ENCODE measurements at regions not wholly inside any gene's neighbourhood (a gene's known extent, or its start where the extent isn't known, plus 50 kb on each side); places are given as distances from the start of the nearest gene placed in this dataset.

DNA sequence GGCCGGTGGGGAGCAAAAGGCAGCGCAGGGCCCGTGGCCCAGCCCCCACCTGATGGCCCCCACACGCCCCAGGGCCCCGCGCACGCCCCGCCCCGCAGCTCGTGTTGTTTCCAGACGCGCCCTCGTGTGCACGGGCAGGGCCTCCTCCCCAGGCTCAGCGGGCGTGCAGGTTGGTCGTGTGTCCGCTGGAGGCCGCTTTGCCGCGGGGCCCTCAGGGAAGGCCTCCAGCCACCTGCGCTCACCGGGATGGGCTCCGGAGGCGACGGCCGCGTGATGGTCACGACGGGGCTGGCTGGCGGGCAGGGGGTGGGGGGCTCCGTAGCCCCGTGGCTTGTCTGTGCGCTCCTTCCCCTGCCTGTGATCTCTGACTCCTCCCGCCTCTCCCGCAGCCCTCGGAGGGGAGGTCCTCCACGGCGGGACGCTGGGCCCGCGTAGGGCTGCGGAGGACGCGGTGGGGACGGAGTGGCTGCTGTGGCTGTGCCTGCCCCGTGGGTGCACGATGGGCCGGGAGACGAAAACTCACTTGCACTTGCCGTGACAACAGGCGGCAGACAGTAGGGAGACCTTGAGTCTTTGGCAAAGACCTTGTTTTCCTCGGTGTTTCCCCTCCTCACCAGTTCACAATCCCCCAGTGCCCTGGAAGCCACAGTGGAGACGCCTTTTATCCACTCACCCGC is 67.1 kb downstream of the RTP5 start:
- Histone ChIP-seq H3K36me3 (ENCODE audit: low read length) (no peaks in the 10 kb centered on the region), H3K9ac (ENCODE audit: low read length) (no peak overlapping the region), H3K4me2 (ENCODE audit: low read depth, low read length, poor library complexity, severe bottlenecking) (no peak overlapping the region), H3K4me3 (ENCODE audit: insufficient read depth, low read length, poor library complexity, severe bottlenecking) (no peak overlapping the region), H3K9me3 (ENCODE audit: insufficient read depth, low read length) (no peaks in the 10 kb centered on the region), H3K9me2 (replicated peaks; ENCODE audit: insufficient read depth, low read length) (no peaks in the 10 kb centered on the region), H4K20me1 (ENCODE audit: low read depth, low read length) (no peaks in the 10 kb centered on the region), H3K79me2 (ENCODE audit: insufficient read depth, low read length) (no peaks in the 10 kb centered on the region), H3K27me3 (ENCODE audit: low read length) (no peaks in the 10 kb centered on the region), H3F3A (ENCODE audit: insufficient read depth) (no peaks in the 10 kb centered on the region), H2AFZ (ENCODE audit: low read depth, low read length, severe bottlenecking) (no peak overlapping the region), H3K27ac (ENCODE audit: low read depth, low read length) (no peak overlapping the region)
- TF ChIP-seq CTCF (IDR thresholded peaks at IDR 0.05; ENCODE audit: insufficient read depth, low read length, poor library complexity, severe bottlenecking), result no peak

DNA sequence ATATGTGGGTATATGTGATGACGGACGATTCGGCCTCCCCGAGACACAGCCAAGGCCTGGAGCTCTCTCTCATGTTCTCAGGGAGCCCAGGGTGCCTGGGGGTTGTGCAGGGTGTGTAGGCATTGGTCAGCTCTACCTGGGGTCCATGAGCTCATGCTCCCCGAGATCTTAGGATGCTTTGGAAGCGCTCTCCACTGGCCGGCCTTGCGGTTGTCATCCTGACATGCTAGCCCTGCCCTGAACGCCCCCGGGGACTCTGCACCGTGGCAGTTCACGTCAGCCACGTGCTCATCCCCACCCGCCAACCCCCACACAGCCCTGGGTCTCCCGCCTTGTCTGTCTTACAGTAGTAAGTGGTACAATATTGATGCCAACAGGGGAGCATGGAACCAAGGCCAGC is 67.8 kb downstream of the RTP5 start:
- TF ChIP-seq EZH2phosphoT487 (conservative IDR thresholded peaks at IDR 0.05; ENCODE audit: low read length) (no peak), CTCF (IDR thresholded peaks at IDR 0.05; ENCODE audit: insufficient read depth, low read length, poor library complexity, severe bottlenecking) (no peak)
- no peaks in the 10 kb centered on the region for H3K79me2 ChIP-seq (ENCODE audit: insufficient read depth, low read length)
- H2AFZ ChIP-seq (ENCODE audit: low read depth, low read length, severe bottlenecking), result no peak overlapping the region
- H3F3A ChIP-seq (ENCODE audit: insufficient read depth), result no peaks in the 10 kb centered on the region
- no peak overlapping the region for H3K4me2 ChIP-seq (ENCODE audit: low read depth, low read length, poor library complexity, severe bottlenecking)
- no peaks in the 10 kb centered on the region for H3K36me3 ChIP-seq (ENCODE audit: low read length)
- no peaks in the 10 kb centered on the region for H4K20me1 ChIP-seq (ENCODE audit: low read depth, low read length)
- H3K27me3 ChIP-seq (ENCODE audit: low read length), result no peaks in the 10 kb centered on the region
- no peak overlapping the region for H3K9ac ChIP-seq (ENCODE audit: low read length)
- no peaks in the 10 kb centered on the region for H3K9me2 ChIP-seq (replicated peaks; ENCODE audit: insufficient read depth, low read length)
- no peak overlapping the region for H3K27ac ChIP-seq (ENCODE audit: low read depth, low read length)
- no peaks in the 10 kb centered on the region for H3K9me3 ChIP-seq (ENCODE audit: insufficient read depth, low read length)
- H3K4me3 ChIP-seq (ENCODE audit: insufficient read depth, low read length, poor library complexity, severe bottlenecking), result no peak overlapping the region

- no peak overlapping the region for H3K27ac ChIP-seq (ENCODE audit: low read depth, low read length)
Observed at GRCh38 chr2:241939541-241939940, 70.0 kb downstream of the RTP5 start.

GRCh38 chr2:241940329-241940728 is 70.8 kb downstream of the RTP5 start:
- Histone ChIP-seq H3K27ac (ENCODE audit: low read depth, low read length) (no peak overlapping the region), H3K36me3 (ENCODE audit: low read length) (no peaks in the 10 kb centered on the region), H3F3A (ENCODE audit: insufficient read depth) (no peaks in the 10 kb centered on the region), H3K4me3 (ENCODE audit: insufficient read depth, low read length, poor library complexity, severe bottlenecking) (no peak overlapping the region), H3K9me3 (ENCODE audit: insufficient read depth, low read length) (no peaks in the 10 kb centered on the region), H4K20me1 (ENCODE audit: low read depth, low read length) (no peaks in the 10 kb centered on the region), H3K4me2 (ENCODE audit: low read depth, low read length, poor library complexity, severe bottlenecking) (no peak overlapping the region), H3K79me2 (ENCODE audit: insufficient read depth, low read length) (no peaks in the 10 kb centered on the region), H3K9ac (ENCODE audit: low read length) (no peak overlapping the region), H3K27me3 (ENCODE audit: low read length) (no peaks in the 10 kb centered on the region), H3K9me2 (replicated peaks; ENCODE audit: insufficient read depth, low read length) (no peaks in the 10 kb centered on the region), H2AFZ (ENCODE audit: low read depth, low read length, severe bottlenecking) (no peak overlapping the region)
- TF ChIP-seq CTCF (IDR thresholded peaks at IDR 0.05; ENCODE audit: insufficient read depth, low read length, poor library complexity, severe bottlenecking), result peak; percentile 35
- no peak for TF ChIP-seq EZH2phosphoT487 (conservative IDR thresholded peaks at IDR 0.05; ENCODE audit: low read length)

More at GRCh38 chr2:241939541-241939940, 70.0 kb downstream of the RTP5 start:
- TF ChIP-seq EZH2phosphoT487 (conservative IDR thresholded peaks at IDR 0.05; ENCODE audit: low read length), result no peak
- Histone ChIP-seq H3K4me2 (ENCODE audit: low read depth, low read length, poor library complexity, severe bottlenecking) (no peak overlapping the region), H3F3A (ENCODE audit: insufficient read depth) (no peaks in the 10 kb centered on the region), H3K9ac (ENCODE audit: low read length) (no peak overlapping the region), H3K27me3 (ENCODE audit: low read length) (no peaks in the 10 kb centered on the region), H3K79me2 (ENCODE audit: insufficient read depth, low read length) (no peaks in the 10 kb centered on the region), H3K4me3 (ENCODE audit: insufficient read depth, low read length, poor library complexity, severe bottlenecking) (no peak overlapping the region), H3K9me3 (ENCODE audit: insufficient read depth, low read length) (no peaks in the 10 kb centered on the region), H4K20me1 (ENCODE audit: low read depth, low read length) (no peaks in the 10 kb centered on the region), H3K36me3 (ENCODE audit: low read length) (no peaks in the 10 kb centered on the region), H2AFZ (ENCODE audit: low read depth, low read length, severe bottlenecking) (no peak overlapping the region), H3K9me2 (replicated peaks; ENCODE audit: insufficient read depth, low read length) (no peaks in the 10 kb centered on the region)

All from SU-DHL-6 (cell line).